Sigmoid colon (tissue), 6 donors: ENCODE measurements at regions not wholly inside any gene's neighbourhood (a gene's known extent, or its start where the extent isn't known, plus 50 kb on each side); places are given as distances from the start of the nearest gene placed in this dataset.

ENCODE experiments used
- DNase-seq: peaks from one replicate; pipeline ENCODE4 v3.0.0-alpha.2; 2019
- H3K27ac ChIP-seq, 4 donors: fragments of 200-600 bp; sonication (generic); one replicate each; pipeline ENCODE4 v1.5.1; 2016 to 2019; ENCODE audit warnings: mild to moderate bottlenecking in 1 of 4
- H3K27me3 ChIP-seq, 3 donors: fragments of 200-600 bp; sonication (generic); one replicate each; pipeline ENCODE4 v1.5.1; 2019; ENCODE audit warnings: mild to moderate bottlenecking in 1 of 3
- H3K36me3 ChIP-seq, 4 donors: fragments of 200-600 bp; sonication (generic); one replicate each; pipeline ENCODE4 v1.5.1; 2016 to 2019
- H3K4me1 ChIP-seq, 4 donors: fragments of 200-600 bp; sonication (generic); one replicate each; pipeline ENCODE4 v1.5.1; 2017 to 2019
- H3K4me3 ChIP-seq, 4 donors: fragments of 200-600 bp; sonication (generic); one replicate each; pipeline ENCODE4 v1.5.1; 2017 to 2019; ENCODE audit warnings: mild to moderate bottlenecking in 2 of 4, moderate library complexity in 1 of 4
- H3K9me3 ChIP-seq, 4 donors: fragments of 200-600 bp in 3 of 4; sonication (generic) in 3 of 4; one replicate each; pipeline versions ENCODE4 v1.5.1 to v1.6.1; 2013 to 2019
- EP300 ChIP-seq, 4 donors: sonication (generic); formaldehyde crosslinking; IDR thresholded peaks; one replicate each; pipeline ENCODE4 v1.6.1; 2017; ENCODE audit warnings: antibody characterized with exemption in 4 of 4
- POLR2A ChIP-seq, 2 donors: fragments of 450-650 bp; IDR thresholded peaks; one replicate each; pipeline ENCODE4 v1.6.1; 2016; ENCODE audit warnings: antibody characterized with exemption in 2 of 2, mild to moderate bottlenecking in 2 of 2, moderate library complexity in 2 of 2
- POLR2AphosphoS5 ChIP-seq, 4 donors: sonication (generic); formaldehyde crosslinking; IDR thresholded peaks; one replicate each; pipeline ENCODE4 v1.6.1; 2017; ENCODE audit warnings: antibody characterized with exemption in 4 of 4
- WGBS, 2 donors: extraction: QIAGEN DNeasy Blood & Tissue Kit; methylation state at CpG; one replicate each; pipeline ENCODE4 v1.1.7; 2013; 5-methylcytosine and 5-hydroxymethylcytosine counted together
- intact Hi-C: fragments of 100-400 bp; cut with DNase I; formaldehyde crosslinking; loops from one replicate; pipeline ENCODE4 v1.15.1; 2023
- TF ChIP-seq, protein P1 (sequence below), 4 experiments: fragments of 450-650 bp in 3 of 4; fragments of 200-600 bp in 1 of 4; IDR thresholded peaks; one replicate each; pipeline ENCODE4 v1.5.1; 2016 to 2019; ENCODE audit warnings: antibody characterized with exemption in 4 of 4, mild to moderate bottlenecking in 3 of 4, moderate library complexity in 2 of 4
- donor health status: healthy with polysubstance abuse.
- donor health status: healthy.

DNA sequence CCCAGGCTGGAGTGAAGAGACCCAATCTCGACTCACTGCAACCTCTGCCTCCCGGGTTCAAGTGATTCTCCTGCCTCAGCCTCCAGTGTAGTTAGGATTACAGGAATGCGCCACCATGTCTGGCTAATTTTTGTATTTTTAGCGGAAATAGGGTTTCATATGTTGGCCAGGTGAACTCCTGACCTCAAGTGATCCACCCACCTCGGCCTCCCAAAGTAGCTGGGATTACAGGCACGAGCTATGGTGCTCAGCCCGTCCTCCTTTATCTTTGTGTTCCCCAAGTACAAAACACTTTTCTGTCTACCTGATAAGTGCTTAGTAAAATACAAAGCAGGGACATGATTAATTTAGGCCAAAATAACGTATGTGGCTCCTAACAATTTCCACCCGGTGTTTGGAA lies 91.2 kb upstream of the STK17B start:
- 76 to 88% methylated on average over 9 of the region's 9 CpGs for WGBS, 2 donors
- no peak overlapping the region for H3K27ac ChIP-seq
- intact Hi-C loops: no loop called here

DNA sequence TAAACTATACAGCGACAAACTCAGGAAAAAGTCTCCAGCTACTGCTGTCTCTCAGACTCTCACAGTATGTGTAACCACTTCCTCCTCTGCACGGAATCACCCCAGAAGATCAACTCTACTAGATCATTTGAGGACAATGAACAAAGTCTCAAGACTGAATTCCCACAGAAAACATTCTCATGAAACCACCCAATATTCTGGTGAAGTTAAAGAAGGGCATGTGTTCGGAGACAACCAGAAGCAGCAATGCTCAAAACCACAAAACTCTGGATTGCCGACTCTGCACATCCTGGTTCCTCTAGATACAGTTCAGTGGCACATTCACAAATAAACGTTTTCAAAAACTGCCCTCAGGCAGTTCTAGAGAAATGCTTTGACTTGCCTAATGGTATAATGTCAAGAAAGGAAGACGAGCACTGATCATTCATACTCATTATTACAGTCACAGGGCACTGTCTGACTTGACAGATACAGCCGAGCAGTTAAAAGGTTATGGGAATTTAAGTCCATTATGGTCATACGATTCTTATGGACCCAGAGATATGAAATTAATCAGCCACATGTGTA lies 91.9 kb upstream of the STK17B start:
- DNase-seq: no peak
- 40 to 57% methylated on average over 8 of the region's 8 CpGs for WGBS, 2 donors
- intact Hi-C loops: no loop called here
- Histone ChIP-seq H3K27ac (no peak overlapping the region), H3K36me3 (no peaks in the 10 kb centered on the region), H3K27me3 (no peaks in the 10 kb centered on the region), H3K4me1 (no peaks in the 10 kb centered on the region), H3K9me3 (no peaks in the 10 kb centered on the region), H3K4me3 (no peak overlapping the region)
- TF ChIP-seq POLR2A (IDR thresholded peaks at IDR 0.05) (no peak), EP300 (IDR thresholded peaks at IDR 0.05) (no peak), POLR2AphosphoS5 (IDR thresholded peaks at IDR 0.05) (no peak)
- TF ChIP-seq, protein P1, sequence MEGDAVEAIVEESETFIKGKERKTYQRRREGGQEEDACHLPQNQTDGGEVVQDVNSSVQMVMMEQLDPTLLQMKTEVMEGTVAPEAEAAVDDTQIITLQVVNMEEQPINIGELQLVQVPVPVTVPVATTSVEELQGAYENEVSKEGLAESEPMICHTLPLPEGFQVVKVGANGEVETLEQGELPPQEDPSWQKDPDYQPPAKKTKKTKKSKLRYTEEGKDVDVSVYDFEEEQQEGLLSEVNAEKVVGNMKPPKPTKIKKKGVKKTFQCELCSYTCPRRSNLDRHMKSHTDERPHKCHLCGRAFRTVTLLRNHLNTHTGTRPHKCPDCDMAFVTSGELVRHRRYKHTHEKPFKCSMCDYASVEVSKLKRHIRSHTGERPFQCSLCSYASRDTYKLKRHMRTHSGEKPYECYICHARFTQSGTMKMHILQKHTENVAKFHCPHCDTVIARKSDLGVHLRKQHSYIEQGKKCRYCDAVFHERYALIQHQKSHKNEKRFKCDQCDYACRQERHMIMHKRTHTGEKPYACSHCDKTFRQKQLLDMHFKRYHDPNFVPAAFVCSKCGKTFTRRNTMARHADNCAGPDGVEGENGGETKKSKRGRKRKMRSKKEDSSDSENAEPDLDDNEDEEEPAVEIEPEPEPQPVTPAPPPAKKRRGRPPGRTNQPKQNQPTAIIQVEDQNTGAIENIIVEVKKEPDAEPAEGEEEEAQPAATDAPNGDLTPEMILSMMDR (IDR thresholded peaks at IDR 0.05): no peak

More for the DNA sequence above, 91.2 kb upstream of the STK17B start:
- TF ChIP-seq EP300 (IDR thresholded peaks at IDR 0.05) (no peak), POLR2A (IDR thresholded peaks at IDR 0.05) (no peak), POLR2AphosphoS5 (IDR thresholded peaks at IDR 0.05) (no peak)
- TF ChIP-seq, protein P1 (IDR thresholded peaks at IDR 0.05): no peak
- no peaks in the 10 kb centered on the region for H3K27me3 ChIP-seq
- no peaks in the 10 kb centered on the region for H3K4me1 ChIP-seq
- no peak for DNase-seq
- H3K9me3 ChIP-seq: no peaks in the 10 kb centered on the region
- H3K36me3 ChIP-seq: no peaks in the 10 kb centered on the region
- H3K4me3 ChIP-seq: no peak overlapping the region

DNA sequence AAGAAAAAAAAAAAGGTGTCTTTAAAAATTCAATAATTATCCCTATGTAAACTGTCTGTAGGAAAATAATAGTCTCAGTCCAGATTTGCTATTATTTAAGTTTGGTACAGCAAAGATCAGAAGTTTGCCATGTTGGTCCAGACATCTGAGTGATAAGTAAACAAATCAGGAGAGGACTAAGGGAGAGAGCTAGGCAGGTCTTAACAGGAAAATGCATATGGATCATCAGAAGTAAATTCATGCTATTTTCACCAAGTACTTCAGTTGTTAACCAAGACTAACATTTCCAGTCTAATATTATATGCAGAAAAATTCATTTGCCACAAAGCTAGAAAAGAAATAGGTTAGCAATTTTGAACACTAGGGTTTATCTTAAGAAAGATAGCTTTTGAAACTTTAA lies 95.0 kb upstream of the STK17B start:
- TF ChIP-seq, protein P1 (IDR thresholded peaks at IDR 0.05): no peak
- TF ChIP-seq POLR2A (IDR thresholded peaks at IDR 0.05) (no peak), EP300 (IDR thresholded peaks at IDR 0.05) (no peak), POLR2AphosphoS5 (IDR thresholded peaks at IDR 0.05) (no peak)
- no peak for DNase-seq
- intact Hi-C loops: no loop called here
- no peaks in the 10 kb centered on the region for H3K9me3 ChIP-seq
- no peaks in the 10 kb centered on the region for H3K27me3 ChIP-seq
- H3K4me1 ChIP-seq: no peaks in the 10 kb centered on the region
- H3K36me3 ChIP-seq: no peaks in the 10 kb centered on the region
- H3K4me3 ChIP-seq: no peak overlapping the region
- no peak overlapping the region for H3K27ac ChIP-seq

DNA sequence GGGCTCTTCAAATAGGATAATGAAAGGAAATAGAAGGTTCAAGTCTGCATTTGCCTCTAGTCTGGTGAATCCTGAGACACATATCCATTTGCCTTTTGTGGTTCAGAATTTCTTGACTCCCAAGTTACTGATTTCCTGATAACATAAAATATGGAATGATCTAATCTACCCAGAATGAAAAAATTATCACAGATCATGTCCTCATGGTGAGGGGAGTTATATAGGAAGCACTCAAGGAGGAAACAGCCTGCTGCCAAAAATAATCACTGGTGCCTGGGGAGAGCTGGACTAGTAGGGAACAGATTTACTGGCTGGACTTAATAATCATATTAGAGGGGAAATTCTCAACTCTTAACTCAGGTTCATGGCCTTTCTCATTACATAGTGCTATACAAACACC lies 95.5 kb upstream of the STK17B start:
- intact Hi-C loops: no loop called here
- no peaks in the 10 kb centered on the region for H3K9me3 ChIP-seq
- no peaks in the 10 kb centered on the region for H3K4me1 ChIP-seq
- H3K27me3 ChIP-seq: no peaks in the 10 kb centered on the region
- DNase-seq: no peak
- no peak for TF ChIP-seq EP300 (IDR thresholded peaks at IDR 0.05)
- TF ChIP-seq, protein P1 (IDR thresholded peaks at IDR 0.05): no peak
- TF ChIP-seq POLR2AphosphoS5 (IDR thresholded peaks at IDR 0.05): no peak
- no peak for TF ChIP-seq POLR2A (IDR thresholded peaks at IDR 0.05)
- no peak overlapping the region for H3K4me3 ChIP-seq
- H3K36me3 ChIP-seq: no peaks in the 10 kb centered on the region
- no peak overlapping the region for H3K27ac ChIP-seq

DNA sequence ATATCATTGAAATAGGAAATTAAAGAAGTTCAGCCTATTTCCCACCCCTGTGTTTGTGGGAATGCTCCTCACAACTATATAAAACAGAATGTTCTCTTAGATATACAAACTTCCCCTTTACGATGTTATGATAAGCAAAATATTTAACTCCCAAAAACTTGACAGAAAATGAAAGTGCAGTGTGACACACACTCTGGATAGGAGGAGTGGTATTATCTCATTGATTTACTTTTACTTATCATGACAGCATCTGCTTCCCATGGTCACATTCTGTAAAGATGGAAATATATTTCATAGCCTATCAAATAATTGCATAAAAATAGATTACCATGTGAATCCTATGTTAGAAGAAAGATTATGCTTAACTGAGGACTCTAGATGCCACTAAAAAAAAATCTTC lies 96.6 kb upstream of the STK17B start:
- DNase-seq: no peak
- 8 to 12% methylated on average over 1 of the region's 1 CpG for WGBS, 2 donors
- intact Hi-C loops: no loop called here
- H3K9me3 ChIP-seq: no peaks in the 10 kb centered on the region
- H3K4me3 ChIP-seq: no peak overlapping the region
- TF ChIP-seq POLR2A (IDR thresholded peaks at IDR 0.05) (no peak), EP300 (IDR thresholded peaks at IDR 0.05) (no peak), POLR2AphosphoS5 (IDR thresholded peaks at IDR 0.05) (no peak)
- TF ChIP-seq, protein P1 (IDR thresholded peaks at IDR 0.05): no peak
- H3K36me3 ChIP-seq: no peaks in the 10 kb centered on the region
- no peaks in the 10 kb centered on the region for H3K27me3 ChIP-seq
- peak overlapping the region in 3 of 4 donors; percentile 10 to 48 (median 38) for H3K27ac ChIP-seq
- H3K4me1 ChIP-seq: no peaks in the 10 kb centered on the region
